ENCODE measurements at regions not wholly inside any gene's neighbourhood (a gene's known extent, or its start where the extent isn't known, plus 50 kb on each side); places are given as distances from the start of the nearest gene placed in this dataset.
A peak's percentile ranks its signal among the peaks of the same experiment; 100 is the strongest.

DNA sequence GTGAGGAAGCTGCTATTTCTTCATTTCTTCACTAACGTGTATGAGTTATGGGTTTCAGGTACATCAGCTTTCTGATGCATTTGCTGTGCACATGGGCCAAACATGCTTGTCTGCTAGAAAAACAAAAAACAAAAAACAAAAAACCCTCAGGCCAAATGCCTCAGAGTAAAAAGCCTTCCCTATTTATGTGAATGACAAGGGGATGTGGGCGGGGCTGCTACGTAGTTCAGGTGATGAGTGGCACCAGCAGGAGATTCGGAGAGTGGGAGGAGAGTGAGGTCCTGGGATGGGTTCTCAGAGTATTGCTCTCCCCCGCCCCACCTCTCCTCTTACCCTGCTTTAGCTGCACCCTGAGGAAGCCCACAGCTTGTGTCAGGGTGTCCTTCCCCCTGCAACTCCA, 596.8 kb upstream of the JAG1 start:
- Histone ChIP-seq H3K9ac (no peak overlapping the region), H3K4me3 (no peak overlapping the region), H2AFZ (replicated peaks) (no peak overlapping the region), H3K36me3 (no peaks in the 10 kb centered on the region), H3K4me2 (peak overlapping the region; percentile 58), H3K27me3 (no peaks in the 10 kb centered on the region), H3K79me2 (ENCODE audit: low read depth) (no peaks in the 10 kb centered on the region), H3K27ac (peak overlapping the region; percentile 65), H3K9me3 (ENCODE audit: low read depth) (no peaks in the 10 kb centered on the region), H3K4me1 (peaks cover 66% of the 10 kb centered on the region), H3F3A (ENCODE audit: low read depth) (peaks cover 44% of the 10 kb centered on the region), H4K20me1 (ENCODE audit: low read depth) (no peaks in the 10 kb centered on the region)
- Mint-ChIP-seq H3K27ac (peak overlapping the region; percentile 61), H3K36me3 (no peaks in the 10 kb centered on the region), H3K4me1 (peaks cover 80% of the 10 kb centered on the region), H3K9me3 (no peaks in the 10 kb centered on the region), H3K4me3 (peak overlapping the region; percentile 5), H3K27me3 (ENCODE audit: insufficient read depth, low read depth) (peaks cover 2% of the 10 kb centered on the region)
- DNase-seq (ENCODE audit: low spot score): peak; percentile 21
- TF ChIP-seq EZH2phosphoT487 (IDR thresholded peaks at IDR 0.05): no peak
- TF ChIP-seq EZH2 (IDR thresholded peaks at IDR 0.05): no peak
- TF ChIP-seq, protein P1, sequence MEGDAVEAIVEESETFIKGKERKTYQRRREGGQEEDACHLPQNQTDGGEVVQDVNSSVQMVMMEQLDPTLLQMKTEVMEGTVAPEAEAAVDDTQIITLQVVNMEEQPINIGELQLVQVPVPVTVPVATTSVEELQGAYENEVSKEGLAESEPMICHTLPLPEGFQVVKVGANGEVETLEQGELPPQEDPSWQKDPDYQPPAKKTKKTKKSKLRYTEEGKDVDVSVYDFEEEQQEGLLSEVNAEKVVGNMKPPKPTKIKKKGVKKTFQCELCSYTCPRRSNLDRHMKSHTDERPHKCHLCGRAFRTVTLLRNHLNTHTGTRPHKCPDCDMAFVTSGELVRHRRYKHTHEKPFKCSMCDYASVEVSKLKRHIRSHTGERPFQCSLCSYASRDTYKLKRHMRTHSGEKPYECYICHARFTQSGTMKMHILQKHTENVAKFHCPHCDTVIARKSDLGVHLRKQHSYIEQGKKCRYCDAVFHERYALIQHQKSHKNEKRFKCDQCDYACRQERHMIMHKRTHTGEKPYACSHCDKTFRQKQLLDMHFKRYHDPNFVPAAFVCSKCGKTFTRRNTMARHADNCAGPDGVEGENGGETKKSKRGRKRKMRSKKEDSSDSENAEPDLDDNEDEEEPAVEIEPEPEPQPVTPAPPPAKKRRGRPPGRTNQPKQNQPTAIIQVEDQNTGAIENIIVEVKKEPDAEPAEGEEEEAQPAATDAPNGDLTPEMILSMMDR (IDR thresholded peaks at IDR 0.05): no peak

DNA sequence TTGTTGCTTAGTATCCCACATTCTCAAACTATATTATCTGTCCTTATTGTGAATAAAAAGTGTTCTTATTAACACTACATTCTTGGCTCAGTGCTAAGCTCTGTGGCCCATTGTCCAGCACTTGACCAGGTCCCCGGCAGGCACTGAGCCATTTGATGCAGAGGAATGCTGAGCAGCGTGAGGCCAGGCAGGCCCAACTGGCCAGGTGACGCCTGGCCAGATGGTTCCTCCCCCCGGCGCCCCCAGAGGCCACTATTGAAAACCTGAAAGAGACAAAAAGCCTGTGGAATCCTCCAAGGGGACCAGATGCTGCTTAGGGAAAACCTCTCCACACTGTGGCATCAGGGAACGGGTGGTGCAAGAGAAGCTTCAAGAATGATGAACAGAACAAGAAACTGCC, 597.5 kb upstream of the JAG1 start:
- Histone ChIP-seq H3K4me2 (peak overlapping the region; percentile 58), H3K36me3 (no peaks in the 10 kb centered on the region), H3K79me2 (ENCODE audit: low read depth) (no peaks in the 10 kb centered on the region), H3K9ac (no peak overlapping the region), H3K4me3 (no peak overlapping the region), H3K4me1 (peaks cover 66% of the 10 kb centered on the region), H3K27ac (peak overlapping the region; percentile 89), H4K20me1 (ENCODE audit: low read depth) (no peaks in the 10 kb centered on the region), H3K9me3 (ENCODE audit: low read depth) (no peaks in the 10 kb centered on the region), H3F3A (ENCODE audit: low read depth) (peaks cover 44% of the 10 kb centered on the region), H3K27me3 (no peaks in the 10 kb centered on the region), H2AFZ (replicated peaks) (no peak overlapping the region)
- Mint-ChIP-seq H3K27ac (peak overlapping the region; percentile 61), H3K4me3 (no peak overlapping the region), H3K27me3 (ENCODE audit: insufficient read depth, low read depth) (peaks cover 2% of the 10 kb centered on the region), H3K36me3 (no peaks in the 10 kb centered on the region), H3K4me1 (peaks cover 75% of the 10 kb centered on the region), H3K9me3 (no peaks in the 10 kb centered on the region)
- peak; percentile 90 for DNase-seq (ENCODE audit: low spot score)
- no peak for TF ChIP-seq EZH2 (IDR thresholded peaks at IDR 0.05)
- TF ChIP-seq, protein P1 (IDR thresholded peaks at IDR 0.05): peak; percentile 54

DNA sequence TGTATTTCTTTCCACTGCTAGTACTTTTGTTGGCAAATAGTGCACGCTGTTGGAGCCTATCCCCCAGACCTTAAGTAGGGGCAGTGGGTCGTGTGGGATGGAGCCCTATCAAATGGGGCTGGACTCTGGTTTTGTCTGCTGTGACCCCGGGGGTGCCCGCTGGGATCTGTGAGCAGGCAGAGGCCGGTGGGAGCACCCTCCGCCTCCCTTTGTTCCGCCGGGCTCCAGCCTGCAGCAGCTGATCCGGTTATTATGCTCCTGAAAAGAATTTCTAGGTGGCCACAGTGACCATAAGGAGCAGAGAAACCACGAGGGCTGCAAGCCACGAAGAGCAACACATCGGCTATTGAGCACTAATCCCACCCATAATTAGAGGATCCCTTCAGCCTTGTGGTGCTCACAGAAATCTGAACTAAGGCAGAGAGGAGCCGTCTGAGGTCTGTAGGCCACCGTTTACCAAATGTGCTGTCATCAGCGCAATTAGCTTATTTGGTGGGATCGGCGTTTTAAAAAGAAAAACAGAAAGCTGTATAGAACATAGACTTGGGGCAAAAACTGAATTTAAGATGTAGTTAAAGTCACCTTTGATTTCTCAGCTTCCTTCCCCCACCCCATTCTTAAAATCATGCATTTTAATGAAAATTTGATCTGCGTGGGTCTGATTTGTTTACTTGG, 598.3 kb upstream of the JAG1 start:
- H3K4me3 Mint-ChIP-seq: no peak overlapping the region
- peaks cover 2% of the 10 kb centered on the region for H3K27me3 Mint-ChIP-seq (ENCODE audit: insufficient read depth, low read depth)
- Histone ChIP-seq H3K4me3 (no peak overlapping the region), H3K9ac (no peak overlapping the region), H3K27me3 (no peaks in the 10 kb centered on the region), H2AFZ (replicated peaks) (no peak overlapping the region), H4K20me1 (ENCODE audit: low read depth) (no peaks in the 10 kb centered on the region), H3K9me3 (ENCODE audit: low read depth) (no peaks in the 10 kb centered on the region), H3K27ac (peak overlapping the region; percentile 89), H3K36me3 (no peaks in the 10 kb centered on the region), H3K4me2 (peak overlapping the region; percentile 58), H3K79me2 (ENCODE audit: low read depth) (no peaks in the 10 kb centered on the region), H3F3A (ENCODE audit: low read depth) (peaks cover 44% of the 10 kb centered on the region), H3K4me1 (peaks cover 62% of the 10 kb centered on the region)
- H3K36me3 Mint-ChIP-seq: no peaks in the 10 kb centered on the region
- DNase-seq (ENCODE audit: low spot score): peak; percentile 69
- no peak for TF ChIP-seq EZH2 (IDR thresholded peaks at IDR 0.05)
- TF ChIP-seq EZH2phosphoT487 (IDR thresholded peaks at IDR 0.05): no peak
- TF ChIP-seq, protein P1 (IDR thresholded peaks at IDR 0.05): no peak
- no peaks in the 10 kb centered on the region for H3K9me3 Mint-ChIP-seq
- H3K27ac Mint-ChIP-seq: peak overlapping the region; percentile 61
- H3K4me1 Mint-ChIP-seq: peaks cover 68% of the 10 kb centered on the region
